ENCODE measurements at regions not wholly inside any gene's neighbourhood (a gene's known extent, or its start where the extent isn't known, plus 50 kb on each side); places are given as distances from the start of the nearest gene placed in this dataset.
"Not testable (repeated sequence)": the region's sequence is repeated elsewhere in the genome, so short reads cannot be mapped to it uniquely, and the experiment has no call there.

DNA sequence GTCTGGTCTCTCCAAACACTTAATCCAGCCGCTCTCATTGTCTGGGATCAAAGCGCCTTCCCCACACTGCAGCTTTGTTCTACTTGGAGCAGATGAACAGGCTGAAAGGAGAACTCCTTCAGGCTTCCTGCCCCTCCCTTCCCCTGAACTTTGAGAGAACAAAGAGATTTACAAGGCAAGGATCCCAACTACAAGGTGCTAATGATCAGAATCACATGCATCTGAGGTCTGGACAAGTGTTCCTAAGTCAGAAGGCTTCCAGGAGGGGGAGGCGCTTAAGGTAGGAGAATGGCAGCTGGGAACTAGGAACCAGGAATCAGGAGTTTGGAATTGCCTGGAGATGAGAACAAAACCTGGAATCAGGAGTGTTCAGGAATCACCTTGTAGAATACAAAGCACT, 606.3 kb upstream of the CDH11 start:
- DNase-seq (ENCODE audit: low read depth): no peak

DNA sequence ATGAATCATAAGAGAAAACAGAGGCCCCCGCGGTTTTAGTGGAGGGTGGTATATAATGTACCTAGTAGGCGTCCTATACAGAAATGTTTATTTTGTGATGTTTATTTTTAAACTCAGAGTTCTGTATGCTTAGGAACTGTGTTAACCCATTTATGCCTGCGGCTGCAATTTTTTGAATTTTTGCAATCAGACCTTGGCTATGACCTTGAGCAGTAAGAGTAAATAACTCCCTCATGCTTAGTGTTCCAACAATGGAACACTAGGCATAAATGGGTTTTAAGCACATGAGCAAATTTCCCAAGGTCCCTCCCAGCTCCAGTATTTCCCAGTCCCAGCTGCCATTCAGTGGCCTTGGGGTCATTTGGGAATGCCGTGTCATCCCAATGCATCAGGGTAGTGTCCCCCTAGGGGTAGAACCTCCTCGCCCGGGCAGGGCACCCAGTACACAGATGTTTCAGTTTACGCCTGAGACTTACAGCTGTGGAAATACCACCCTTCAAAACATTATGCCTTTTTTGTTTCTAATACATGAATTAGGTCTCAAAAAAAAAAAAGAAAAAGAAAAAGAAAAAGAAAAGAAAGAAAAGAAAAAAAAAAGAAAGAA, 605.8 kb upstream of the CDH11 start:
- DNase-seq (ENCODE audit: low read depth): no peak

DNA sequence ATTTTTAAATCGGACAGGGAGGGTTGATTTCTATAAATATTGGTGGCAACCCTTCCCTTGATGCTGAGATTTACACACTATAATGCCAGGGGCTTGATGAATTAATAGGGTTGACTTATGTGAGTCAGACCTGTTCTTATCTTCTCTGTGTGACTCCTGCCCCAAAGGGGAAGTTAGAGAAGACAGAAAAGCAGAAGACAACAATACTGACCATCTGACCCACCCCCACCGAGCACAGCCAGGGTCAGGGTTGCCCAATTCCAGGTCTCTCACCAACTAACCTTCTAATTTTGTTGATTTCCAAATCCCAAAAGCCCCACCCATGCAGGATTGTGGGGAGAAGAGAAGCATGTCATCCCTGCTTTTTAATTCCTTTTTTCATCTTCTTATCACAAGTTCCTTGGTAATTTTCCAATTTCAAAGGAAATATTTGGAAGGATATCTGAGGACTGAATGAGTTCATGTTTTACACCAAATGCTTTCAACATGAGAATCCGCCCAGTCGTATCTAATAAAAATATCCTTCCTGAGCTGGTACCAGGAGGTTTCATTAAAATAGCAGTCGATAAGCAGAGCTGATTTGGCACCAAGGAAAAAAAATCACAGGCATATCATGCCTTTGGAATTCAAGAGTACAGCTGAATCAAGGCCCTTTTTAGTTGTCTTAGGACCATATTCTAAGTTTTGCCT, 603.4 kb upstream of the CDH11 start:
- DNase-seq (ENCODE audit: low read depth): peak; percentile 76

DNA sequence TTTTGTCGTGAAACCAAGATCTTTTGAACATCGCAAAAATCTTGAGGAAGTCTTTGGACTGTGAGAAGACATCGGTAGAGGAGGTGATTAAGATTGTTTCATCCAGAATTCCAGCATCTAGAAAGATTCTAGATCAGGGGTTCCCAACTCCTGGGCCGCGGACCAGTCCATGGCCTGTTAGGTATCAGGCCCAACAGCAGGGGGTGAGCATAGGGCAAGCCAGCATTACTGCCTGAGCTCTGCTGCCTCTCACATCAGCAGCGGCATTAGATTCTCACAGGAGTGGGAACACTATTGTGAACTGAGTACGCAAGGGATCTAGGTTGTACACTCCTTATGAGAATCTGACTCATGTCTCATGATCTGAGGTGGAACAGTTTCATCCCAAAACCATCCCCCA, 600.6 kb upstream of the CDH11 start:
- DNase-seq (ENCODE audit: low read depth): peak; percentile 43

DNA sequence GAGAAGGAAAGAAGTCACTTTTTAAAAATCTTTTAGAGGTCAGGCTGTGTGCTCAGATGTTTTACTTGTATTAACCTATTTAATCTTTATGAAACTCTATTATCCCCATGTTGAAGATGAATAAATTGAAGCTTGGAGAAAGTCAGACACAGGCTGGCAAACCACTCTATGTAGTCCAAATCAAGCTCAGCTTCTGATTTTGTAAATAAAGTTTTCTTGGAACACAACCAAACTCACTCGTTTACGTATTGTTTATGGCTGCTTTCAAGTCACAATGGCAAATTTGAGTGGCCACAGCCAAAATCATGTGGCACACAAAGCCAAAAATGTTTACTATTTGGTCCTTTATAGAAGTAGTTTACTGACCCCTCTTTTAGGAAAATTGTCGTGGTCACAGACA, 596.0 kb upstream of the CDH11 start:
- no peak for DNase-seq (ENCODE audit: low read depth)

DNA sequence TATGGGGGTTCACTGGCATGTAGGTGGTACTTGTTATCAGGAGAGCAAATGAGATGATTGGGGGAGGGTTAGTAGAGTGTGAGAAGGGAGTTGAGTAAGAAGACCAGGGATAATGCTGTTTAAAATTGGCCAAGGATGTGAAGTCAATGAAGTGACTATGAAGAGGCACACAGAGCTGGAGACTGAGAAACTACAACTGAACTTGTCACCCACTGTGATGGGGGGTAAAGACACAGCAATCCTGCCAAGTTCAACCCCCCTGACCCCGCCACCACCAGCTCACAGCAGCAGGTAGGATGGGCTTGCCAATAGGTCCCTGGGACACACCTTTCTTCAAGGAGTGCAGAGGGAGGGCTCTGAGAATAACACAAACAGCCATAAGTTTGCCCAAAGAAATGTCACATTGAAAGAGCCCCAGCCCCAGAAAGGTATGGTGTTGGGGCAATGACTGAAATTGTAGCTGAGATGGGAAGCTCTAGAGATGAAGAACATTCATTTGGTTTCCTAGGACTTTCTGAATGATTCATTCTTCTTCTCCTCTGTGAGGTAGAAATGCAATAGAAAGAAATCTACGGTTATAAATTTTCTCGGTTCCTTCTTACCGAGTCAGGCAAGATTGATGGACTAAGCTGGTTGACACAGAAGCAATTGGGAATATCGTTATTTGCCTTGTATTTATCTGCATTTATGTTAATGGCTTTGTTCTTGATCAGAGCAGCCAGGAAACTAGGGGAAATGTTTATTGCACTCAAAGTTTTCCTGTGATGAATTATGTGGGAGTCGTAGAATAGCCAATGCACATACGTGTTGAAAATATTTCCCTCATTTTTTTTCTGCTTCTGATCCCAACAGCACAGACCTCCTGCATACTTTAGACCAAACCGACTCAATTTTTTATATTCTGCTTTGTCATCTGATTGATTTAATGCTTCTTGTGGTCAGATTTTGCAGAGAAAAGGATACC, 595.2 kb upstream of the CDH11 start:
- DNase-seq (ENCODE audit: low read depth): no peak

DNA sequence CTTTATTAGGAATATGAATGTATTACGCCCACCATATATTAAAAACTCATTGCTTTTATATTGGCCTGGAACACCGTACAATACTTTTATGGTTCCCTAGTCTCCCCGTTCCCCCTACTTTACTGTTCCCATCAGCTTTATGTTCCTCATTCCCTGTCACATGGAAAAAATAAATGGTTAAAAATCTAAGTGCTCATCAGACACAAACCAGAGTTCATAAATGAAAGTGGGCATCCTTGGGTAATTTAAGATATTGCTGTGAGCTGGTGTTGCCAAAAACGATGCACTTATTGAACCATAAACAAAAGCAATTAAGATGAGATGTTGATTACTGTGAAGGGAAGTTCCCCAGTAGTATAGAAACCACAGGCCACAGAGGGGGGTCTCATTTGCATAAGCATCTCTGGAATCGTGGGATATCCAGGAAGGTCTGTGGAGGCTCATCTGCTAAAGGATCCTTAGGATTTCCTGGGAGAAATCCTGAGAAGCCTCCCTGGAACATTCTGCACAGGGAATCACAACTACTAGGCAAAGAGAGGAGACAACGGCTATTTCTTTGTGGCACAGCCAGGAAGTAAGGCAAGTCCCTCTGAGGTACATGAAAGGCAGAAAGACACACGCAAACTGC, 591.4 kb upstream of the CDH11 start:
- DNase-seq (ENCODE audit: low read depth): no peak

DNA sequence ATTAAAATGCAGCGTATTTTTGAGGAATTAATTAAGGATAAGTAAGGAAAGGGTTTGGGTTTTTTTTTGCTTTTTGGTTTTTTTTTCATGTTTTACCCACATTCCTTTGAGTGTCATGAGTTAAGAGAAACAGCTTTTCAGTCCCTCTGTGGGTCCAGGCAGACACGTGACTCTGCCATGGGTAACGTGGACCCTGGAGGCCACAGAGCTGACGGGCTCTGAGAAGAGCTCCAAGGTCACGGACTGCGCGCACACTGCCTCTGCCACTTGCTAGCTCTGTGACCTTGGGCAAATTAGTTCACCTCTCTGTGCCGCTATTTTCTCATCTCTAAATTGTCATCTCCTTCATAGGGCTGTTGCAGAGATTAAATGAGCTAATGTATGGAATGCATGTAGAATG, 588.2 kb upstream of the CDH11 start:
- no peak for DNase-seq (ENCODE audit: low read depth)

DNA sequence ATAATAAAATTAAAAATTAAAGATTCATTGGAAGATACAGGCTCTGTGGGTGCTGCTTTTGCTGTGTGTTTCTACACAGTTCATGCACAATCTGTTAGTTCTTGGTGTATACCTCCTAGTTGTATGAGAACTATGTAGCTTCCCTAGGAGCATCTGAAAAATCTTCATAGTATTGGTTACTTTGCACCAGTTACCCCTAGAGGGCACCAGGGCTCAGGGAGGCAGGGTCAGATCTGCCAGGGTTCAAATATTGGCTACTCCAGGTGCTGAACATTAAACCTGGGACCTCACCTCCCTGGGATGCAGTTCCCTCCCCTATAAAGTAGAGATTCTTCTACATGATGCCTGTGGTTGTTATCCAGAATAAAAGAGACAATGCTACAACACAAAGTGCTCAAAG, 583.0 kb upstream of the CDH11 start:
- DNase-seq (ENCODE audit: low read depth): no peak

DNA sequence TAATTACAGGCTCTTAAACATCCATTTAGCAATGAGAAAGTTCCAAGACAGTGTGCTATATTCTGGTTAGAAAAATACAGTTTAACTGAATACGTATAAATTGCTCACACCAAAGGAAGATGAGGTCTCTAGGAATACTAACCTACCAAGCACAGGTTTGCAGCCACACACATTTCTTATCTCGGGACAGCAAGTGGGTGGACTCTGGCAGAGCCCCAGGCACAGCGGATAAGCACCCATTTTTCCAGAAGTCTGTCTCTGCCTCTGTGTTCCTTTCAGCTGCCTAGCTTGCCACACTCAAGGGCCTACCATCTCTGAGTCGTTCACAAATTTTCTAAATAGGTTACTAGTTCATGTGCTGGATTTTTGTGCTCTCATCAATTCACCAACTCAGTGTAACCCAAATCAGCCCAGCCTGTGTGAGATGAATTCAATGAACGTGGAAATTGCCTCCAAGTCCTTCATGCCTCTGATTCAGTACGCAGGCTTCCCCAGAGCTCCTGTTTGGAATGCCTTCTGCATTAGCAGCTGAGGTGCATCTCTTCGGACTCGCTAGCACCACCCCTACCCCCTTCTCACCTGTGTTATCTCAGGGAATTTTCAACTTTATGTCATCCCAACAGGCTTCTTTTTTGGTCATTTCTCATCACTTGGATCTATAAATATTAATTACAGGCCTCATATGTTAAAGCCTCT, 581.0 kb upstream of the CDH11 start:
- no peak for DNase-seq (ENCODE audit: low read depth)

DNA sequence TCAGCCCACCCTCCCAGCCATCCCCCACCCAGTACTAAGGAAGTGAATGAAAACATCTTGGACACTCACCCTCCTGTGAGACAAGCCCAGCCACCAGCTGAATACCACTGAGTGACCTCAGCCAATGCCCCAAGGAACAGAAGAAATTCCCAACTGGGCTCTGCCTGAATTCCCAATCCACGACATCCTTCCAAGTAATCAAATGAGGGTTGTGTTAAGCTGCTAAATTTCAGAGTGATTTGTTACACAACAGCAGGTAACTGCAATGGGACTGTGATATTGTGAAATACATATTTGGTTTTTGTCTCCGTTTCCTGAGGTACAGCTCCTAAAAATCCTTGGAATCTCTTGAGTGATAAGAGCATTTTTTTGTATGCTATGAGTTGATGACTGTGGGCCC, 578.7 kb upstream of the CDH11 start:
- no peak for DNase-seq (ENCODE audit: low read depth)

DNA sequence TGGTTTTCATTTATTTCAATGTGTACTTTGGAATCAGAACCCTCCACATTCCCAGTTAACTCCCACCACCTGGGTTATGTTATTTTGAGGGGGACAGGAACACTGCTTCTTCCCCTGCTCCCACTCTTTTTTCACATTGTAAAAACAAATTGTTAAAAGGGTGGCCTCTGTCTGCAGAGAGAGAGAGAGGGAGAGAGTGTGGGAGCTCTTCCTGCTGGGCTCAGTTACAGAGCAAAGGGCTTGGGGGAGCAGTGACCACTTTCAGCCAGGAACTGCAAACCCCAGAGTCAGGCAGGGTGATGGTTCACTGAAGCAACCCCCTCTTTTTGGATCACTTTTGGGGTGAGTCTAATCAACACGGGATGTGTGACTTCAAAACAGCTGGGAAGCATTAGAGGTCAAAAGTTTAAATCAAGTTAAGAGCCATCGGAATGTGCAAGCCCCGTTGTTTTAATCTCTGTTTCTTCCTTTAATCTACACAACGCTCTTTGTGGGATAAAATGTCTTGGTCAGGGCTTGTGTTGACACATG, 577.0 kb upstream of the CDH11 start:
- peak; percentile 23 for DNase-seq (ENCODE audit: low read depth)

DNA sequence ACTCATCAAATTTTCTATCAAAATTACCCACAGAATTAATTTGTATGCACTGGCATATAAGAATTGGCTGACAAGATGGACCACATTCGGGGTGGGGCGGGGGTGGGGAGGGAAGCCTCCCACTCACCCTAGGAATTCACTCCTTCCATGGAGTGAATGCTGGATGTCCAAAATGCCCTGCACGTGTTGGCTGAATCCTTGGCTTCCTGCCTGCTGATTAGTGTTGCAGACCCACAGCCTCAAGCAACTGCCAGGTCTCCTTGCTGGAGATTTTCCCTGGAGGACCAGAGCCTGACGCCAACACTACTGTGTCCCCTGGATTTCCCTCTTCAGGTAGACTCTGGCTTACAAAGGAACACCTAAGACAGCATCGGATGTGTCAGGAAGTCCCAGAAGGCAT, 575.7 kb upstream of the CDH11 start:
- DNase-seq (ENCODE audit: low read depth): peak; percentile 42

DNA sequence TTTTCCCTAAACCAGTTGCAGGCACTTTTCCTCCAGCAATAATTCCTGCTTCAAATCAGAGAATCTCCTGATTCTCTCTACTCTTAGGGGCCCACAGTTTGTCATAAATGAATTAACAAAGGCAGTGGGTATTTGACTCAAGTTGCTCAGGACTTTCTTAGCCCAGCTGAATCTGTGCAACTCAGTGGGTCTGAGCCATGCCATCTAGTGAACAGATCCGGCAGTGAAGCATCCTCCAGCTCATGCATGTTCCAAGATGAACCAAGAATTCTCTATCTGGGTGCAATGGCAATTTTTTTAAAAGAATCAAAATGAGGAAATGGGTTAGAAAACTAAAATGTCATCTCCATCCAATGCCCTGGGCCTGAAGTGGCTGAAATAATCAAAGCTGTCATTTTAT, 575.2 kb upstream of the CDH11 start:
- peak; percentile 36 for DNase-seq (ENCODE audit: low read depth)

DNA sequence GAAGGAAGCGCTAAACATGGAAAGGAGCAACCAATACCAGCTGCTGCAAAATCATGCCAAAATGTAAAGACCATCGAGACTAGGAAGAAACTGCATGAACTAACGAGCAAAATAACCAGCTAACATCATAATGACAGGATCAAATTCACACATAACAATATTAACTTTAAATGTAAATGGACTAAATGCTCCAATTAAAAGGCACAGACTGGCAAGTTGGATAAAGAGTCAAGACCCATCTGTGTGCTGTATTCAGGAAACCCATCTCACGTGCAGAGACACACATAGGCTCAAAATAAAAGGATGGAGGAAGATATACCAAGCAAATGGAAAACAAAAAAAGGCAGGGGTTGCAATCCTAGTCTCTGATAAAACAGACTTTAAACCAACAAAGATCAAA, 570.0 kb upstream of the CDH11 start:
- not testable (repeated sequence) for DNase-seq (ENCODE audit: low read depth)

DNA sequence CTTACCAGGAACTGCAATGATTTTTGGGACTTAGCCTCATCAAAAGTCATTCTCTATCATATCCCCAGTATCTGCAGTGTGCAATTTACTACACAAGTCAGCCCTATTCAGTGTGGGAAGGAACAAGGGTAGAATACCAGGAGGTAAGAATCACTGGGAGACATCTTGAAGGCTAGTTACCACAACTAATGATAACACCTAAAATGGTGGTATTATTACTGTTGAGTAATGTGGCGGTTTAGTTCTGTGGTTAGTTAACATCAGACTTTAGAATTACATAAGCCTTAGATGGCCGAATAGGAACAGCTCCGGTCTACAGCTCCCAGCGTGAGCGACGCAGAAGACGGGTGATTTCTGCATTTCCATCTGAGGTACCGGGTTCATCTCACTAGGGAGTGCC, 567.9 kb upstream of the CDH11 start:
- peak; percentile 34 for DNase-seq (ENCODE audit: low read depth)

DNA sequence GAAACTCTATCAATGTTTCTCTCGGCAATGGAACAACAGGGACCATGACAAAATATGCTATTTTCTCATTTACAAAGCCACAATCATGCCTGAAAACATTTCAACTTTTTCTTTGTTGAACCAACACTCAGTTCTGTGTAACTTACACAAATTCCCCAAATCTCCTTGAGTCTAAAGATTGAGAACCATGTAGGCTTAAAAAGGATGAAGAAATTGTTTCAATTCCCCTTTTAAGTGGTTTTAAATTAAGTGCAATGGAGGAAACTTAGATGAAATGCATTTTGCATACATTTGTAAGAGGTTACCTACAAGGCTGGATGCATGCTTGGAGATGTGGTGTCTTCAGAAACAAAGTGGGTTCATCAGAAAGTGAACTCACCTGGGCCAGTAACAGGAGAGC, 566.4 kb upstream of the CDH11 start:
- DNase-seq (ENCODE audit: low read depth): no peak

DNA sequence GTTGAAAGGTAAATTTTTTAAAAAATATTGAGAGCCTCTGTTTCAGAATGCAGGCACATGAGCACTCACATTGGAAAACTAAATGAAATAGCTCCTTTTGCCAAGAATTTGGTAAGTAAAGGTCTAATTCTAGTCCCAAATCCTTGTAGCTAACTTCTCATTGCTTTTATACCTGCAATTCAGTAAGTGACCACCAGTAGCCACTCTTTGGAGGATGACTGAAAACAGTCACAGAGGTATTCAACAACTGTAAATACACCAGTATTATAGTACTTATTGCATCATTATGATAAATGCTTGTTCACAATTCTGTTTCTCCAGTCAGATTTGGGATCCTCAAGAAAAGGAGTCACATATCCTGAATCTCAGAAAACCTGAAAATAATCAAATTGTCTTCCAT, 562.4 kb upstream of the CDH11 start:
- no peak for DNase-seq (ENCODE audit: low read depth)

DNA sequence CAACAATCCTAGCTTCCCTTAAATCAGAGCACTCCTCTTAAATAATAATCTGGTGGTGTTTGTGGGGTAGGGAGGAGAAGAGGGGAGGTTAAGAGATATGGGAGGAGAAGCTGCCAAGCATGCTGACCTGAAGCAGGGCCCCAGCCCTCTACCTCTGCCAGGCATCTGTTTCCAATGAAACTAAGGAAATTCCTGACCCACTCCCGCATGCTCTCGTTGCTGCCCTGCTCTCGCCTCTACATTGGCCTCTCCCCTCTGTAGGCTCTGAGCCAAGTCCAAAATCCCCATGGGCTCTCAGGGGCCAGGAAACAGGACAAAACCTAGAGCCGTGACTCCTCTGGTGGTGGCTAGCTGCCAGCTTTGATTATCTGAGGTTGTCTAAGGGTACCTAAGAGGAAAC, 559.5 kb upstream of the CDH11 start:
- DNase-seq (ENCODE audit: low read depth): no peak

DNA sequence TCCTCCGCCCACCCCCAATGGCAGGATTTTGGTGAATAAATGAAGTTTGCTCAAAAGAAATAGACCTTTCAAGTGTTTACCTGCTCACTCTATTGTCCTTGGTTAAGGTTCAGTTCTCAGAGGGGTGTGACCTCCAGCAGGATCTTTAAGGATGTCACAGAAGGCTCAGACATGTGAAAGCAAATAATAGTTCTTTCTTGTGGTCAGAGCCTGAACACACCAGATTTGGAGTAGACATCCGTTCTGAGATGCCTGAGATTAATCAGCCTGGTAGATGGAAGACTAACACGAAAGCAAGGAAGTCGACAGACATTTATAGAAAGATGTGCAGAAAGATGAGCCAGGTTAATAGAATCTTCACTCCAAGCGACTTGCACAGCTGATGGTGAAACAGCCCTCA, 557.9 kb upstream of the CDH11 start:
- no peak for DNase-seq (ENCODE audit: low read depth)

DNA sequence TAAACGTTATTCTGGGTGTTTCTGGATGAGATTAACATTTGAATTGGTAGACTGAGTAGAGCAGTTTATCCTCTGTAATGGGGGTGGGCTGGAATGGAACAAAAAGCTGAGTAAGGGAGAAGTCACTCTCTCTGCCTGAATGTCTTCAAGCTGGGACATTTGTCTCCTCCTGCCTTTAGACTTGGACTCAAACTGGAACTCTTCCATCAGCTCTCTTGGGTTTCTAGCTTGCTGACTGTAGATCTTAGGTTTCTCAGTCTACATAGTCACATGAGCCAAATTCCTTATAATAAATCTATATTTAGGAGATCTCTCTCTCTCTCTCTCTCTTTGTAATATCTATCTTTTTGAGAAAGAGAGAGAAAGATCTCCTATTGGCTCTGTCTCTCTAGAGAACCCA, 553.3 kb upstream of the CDH11 start:
- no peak for DNase-seq (ENCODE audit: low read depth)

DNA sequence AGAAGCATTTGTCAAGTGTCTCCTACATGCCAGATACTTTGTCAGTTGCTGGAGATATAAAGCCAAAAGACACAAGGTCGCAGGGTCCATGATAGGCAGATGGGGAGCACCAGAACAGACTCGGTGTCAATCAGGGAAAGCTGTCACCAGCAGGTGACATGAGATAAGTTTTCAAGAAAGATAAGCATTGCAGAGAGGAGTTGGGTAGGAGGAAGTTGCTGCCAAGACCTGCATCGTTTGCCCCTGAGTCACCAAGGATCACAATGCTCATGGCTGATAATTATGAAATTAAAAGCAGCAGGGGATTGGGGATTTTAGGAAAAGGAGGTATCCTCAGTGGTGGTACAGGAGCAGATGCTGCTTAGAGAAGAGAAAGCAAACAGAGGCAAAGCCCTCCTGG, 551.1 kb upstream of the CDH11 start:
- peak; percentile 65 for DNase-seq (ENCODE audit: low read depth)

Measured in M059J (cell line).